ENCODE measurements at regions not wholly inside any gene's neighbourhood (a gene's known extent, or its start where the extent isn't known, plus 50 kb on each side); places are given as distances from the start of the nearest gene placed in this dataset.

- TF ChIP-seq JUND (IDR thresholded peaks at IDR 0.05) (no peak), CTCF (IDR thresholded peaks at IDR 0.05) (no peak)
Measured at GRCh38 chr10:71090330-71090729, 122.0 kb upstream of the UNC5B start.
